ENCODE measurements at regions not wholly inside any gene's neighbourhood (a gene's known extent, or its start where the extent isn't known, plus 50 kb on each side); places are given as distances from the start of the nearest gene placed in this dataset.

- TF ChIP-seq POLR2A (IDR thresholded peaks at IDR 0.05) (no peak), CTCF (IDR thresholded peaks at IDR 0.05) (no peak)
- no peak for DNase-seq
- ATAC-seq = no peak
- peaks cover 0 to 6% (median 0%) of the 10 kb centered on the region in 12 donors for H3K9me3 ChIP-seq
- intact Hi-C loops (cut with DNase I) = no loop called here
- no peaks in the 10 kb centered on the region for H3K4me1 ChIP-seq
- H3K27ac ChIP-seq = no peak overlapping the region
- no peak overlapping the region for H3K4me3 ChIP-seq
- WGBS, 4 donors = 57 to 68% (median 62%) methylated on average over 6 of the region's 6 CpGs
- H3K27me3 ChIP-seq = no peaks in the 10 kb centered on the region
- no peaks in the 10 kb centered on the region for H3K36me3 ChIP-seq
Measured at GRCh38 chr13:55583953-55584593, 1556.6 kb upstream of the PRR20A start.

- ATAC-seq = no peak
- H3K36me3 ChIP-seq = no peaks in the 10 kb centered on the region
- no peaks in the 10 kb centered on the region for H3K27me3 ChIP-seq
- H3K4me3 ChIP-seq = no peak overlapping the region
- H3K4me1 ChIP-seq = no peaks in the 10 kb centered on the region
- intact Hi-C loops (cut with DNase I) = no loop called here
- WGBS, 4 donors = 64 to 67% (median 66%) methylated on average over 1 of the region's 1 CpG
- no peak overlapping the region for H3K27ac ChIP-seq
- DNase-seq = no peak
- no peak for TF ChIP-seq POLR2A (IDR thresholded peaks at IDR 0.05)
- no peak for TF ChIP-seq CTCF (IDR thresholded peaks at IDR 0.05)
- H3K9me3 ChIP-seq = peaks cover 0 to 5% (median 0%) of the 10 kb centered on the region in 12 donors
Measured at GRCh38 chr13:55602784-55603183, 1537.9 kb upstream of the PRR20A start.

GRCh38 chr13:55606045-55606665 lies 1534.6 kb upstream of the PRR20A start:
- H3K4me3 ChIP-seq = no peak overlapping the region
- 90 to 95% (median 93%) methylated on average over 19 to 20 of the region's 20 CpGs for WGBS, 4 donors

More at GRCh38 chr13:55606045-55606665, 1534.6 kb upstream of the PRR20A start:
- ATAC-seq = no peak
- Histone ChIP-seq H3K9me3 (peaks cover 0 to 5% (median 0%) of the 10 kb centered on the region in 12 donors), H3K36me3 (no peaks in the 10 kb centered on the region), H3K27me3 (no peaks in the 10 kb centered on the region), H3K4me1 (no peaks in the 10 kb centered on the region), H3K27ac (no peak overlapping the region)
- intact Hi-C loops (cut with DNase I) = no loop called here
- no peak for DNase-seq
- TF ChIP-seq POLR2A (IDR thresholded peaks at IDR 0.05) = no peak
- no peak for TF ChIP-seq CTCF (IDR thresholded peaks at IDR 0.05)

Measured in heart left ventricle (tissue), 16 donors.